Kidney capillary endothelial cell (primary cell): ENCODE measurements at regions not wholly inside any gene's neighbourhood (a gene's known extent, or its start where the extent isn't known, plus 50 kb on each side); places are given as distances from the start of the nearest gene placed in this dataset.
"Not testable (repeated sequence)": the region's sequence is repeated elsewhere in the genome, so short reads cannot be mapped to it uniquely, and the experiment has no call there.

Experiments used
- DNase-seq: peaks from one replicate; pipeline ENCODE4 v3.0.0-alpha.2; 2018; ENCODE audit warnings: low spot score

DNA sequence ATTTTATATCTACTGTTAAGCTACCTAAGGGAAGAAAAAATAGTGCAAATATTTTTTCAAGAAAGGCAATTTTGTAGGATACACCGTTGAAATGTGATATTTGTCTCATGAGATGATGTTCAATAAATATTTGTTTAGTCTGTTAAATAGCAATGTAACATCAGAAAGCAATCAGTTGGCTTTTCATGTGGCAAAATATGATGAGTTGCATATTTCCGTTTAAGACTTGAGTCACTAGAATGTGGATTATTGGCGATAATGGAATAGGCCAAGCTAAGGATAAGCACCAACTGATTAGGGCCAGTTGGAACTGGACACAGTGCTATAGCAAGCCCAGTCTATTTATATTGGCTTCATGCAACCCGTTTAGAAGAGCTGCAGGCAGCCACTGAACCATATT lies 250.4 kb upstream of the SLC16A7 start:
- no peak for DNase-seq

DNA sequence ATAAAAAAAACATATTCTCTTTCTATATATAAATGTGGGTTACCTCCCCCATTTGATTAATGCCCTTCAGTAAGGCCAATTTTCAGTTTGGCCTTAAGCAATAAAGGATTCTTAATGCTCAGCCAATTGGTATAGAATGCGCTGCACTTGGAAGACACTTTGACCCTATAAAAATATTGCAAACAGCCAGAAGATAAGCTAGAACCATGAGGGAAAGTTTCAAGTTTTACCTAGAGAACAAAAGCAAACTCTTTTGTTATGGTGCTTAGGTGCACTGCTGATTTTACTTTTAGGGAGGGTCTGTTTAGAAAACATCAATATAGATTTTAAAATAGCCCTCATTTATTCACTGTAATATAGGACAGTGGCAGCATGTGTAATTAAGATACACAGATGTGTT lies 251.6 kb upstream of the SLC16A7 start:
- no peak for DNase-seq

DNA sequence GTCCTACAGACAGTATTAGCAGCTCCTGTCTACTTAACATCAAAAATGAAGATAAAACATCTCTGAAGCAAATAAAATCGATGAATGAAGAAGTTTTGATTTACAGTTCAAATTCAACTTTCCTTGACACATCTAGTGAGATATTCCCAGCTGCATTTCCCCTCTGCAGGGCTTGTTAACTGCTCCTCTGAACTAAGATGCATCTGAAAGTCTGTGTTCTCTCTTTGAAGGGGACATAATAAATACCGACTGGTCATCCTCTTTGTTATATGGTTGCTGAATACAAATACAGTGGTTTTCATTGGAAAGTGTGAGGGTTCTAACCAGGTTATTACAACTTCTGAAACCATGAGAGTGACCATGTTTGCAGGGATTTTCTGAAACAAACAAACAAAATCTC lies 266.4 kb upstream of the SLC16A7 start:
- no peak for DNase-seq

DNA sequence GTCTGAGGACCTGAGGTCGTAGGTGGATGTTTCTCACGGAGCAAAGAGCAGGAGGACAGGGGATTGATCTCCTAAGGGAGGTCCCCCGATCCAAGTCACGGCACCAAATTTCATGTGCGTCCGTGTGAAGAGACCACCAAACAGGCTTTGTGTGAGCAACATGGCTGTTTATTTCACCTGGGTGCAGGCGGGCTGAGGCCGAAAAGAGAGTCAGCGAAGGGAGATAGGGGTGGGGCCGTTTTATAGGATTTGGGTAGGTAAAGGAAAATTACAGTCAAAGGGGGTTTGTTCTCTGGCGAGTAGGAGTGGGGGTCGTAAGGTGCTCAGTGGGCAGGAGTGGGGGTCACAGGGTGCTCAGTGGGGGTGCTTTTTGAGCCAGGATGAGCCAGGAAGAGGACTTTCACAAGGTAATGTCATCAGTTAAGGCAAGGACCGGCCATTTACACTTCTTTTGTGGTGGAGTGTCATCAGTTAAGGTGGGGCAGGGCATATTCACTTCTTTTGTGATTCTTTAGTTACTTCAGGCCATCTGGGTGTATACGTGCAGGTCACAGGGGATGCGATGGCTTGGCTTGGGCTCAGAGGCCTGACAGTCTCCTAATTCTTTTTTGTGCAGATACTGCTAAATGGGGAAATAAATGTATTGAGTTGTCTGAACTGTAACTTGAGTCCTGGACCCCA lies 267.3 kb upstream of the SLC16A7 start:
- not testable (repeated sequence) for DNase-seq

DNA sequence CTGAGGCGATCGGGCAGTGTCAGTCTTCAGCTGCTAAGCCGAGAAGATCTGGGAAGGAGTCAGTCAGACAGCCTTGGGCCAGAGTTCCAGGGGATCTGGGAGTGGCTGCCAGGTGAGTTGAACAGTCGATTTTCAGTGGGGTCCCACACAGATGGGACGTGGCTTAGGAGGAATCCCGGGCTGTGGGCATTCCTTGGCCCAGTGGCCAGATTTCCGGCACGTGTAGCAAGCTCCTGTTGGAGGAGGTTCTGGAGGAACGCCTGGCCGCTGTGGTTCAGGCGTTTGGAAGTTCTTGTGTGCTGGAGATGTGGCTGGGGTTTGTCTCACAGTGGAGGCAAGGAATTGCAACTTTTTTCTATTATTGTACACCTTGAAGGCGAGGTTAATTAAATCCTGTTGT lies 269.4 kb upstream of the SLC16A7 start:
- DNase-seq = not testable (repeated sequence)

DNA sequence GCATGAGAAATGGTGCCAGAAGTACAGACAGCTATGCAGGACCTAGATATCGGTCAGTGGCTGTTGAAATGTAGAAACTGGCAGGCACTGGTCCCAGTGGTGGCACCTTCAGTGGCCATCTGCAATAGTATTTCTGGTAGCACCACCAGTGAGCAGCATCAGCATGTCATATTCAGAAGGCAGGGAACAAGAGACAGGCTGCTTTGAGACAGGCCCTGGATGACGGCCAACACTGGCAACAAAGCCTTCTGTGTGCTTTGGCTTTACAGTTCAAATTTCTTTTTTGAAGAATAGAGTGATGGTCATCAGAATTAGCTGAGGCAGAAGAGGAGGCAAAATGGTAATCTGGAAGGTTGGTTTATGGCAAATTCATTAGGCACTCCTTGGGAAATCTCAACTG lies 273.4 kb upstream of the SLC16A7 start:
- DNase-seq = no peak

DNA sequence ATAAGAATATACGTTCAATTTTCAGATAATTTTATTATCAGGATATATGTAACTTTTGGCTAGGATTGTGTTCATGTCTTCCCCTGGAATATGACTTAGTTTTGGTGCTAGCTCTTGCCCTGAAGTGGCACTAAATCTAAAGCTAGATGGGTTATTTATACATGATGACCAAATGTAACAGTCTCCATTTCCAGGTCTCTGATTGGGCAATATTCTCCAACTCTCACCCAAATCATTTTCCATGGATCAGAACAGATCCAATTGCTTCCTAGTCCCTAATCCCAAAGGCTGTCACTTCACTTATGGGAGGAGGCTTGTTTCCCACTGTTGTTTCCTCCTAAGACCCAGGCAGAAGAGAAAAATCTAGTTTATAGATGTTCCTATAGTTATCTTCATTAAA lies 274.6 kb upstream of the SLC16A7 start:
- no peak for DNase-seq

DNA sequence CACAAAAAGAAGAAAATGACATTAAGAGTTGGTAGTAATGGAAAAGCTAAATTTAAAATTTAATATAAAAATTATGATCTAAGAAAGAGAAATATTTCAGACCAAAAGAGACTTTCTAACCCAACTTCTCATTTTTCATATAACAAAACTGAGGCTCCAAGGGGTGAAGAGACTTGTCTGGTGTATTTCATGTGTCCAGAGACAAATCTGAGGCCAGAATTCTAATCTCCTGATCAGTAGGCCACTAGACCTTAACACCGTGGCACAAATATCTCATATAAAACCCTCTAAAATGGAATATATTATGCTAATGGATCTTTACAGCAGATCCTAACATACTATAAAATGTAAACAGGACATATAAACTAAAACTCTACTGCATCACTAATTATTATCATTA lies 275.7 kb upstream of the SLC16A7 start:
- no peak for DNase-seq

DNA sequence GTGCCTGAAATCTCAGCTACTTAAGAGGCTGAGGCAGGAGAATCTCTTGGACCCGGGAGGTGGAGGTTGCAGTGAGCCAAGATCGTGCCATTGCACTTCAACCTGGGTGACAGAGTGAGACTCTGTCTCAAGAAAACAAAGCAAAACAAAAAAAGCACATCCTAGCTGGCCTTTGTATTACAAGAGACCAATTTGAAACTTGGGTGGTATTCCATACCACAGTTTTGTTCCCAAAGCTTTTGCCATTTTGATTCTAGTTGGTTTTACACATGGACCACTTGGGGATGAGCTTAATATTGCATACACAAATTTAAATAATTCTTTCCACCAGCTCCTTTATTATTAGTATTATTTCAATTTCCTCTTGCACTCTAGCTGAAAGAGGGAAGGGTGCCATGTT lies 276.9 kb upstream of the SLC16A7 start:
- DNase-seq = no peak

DNA sequence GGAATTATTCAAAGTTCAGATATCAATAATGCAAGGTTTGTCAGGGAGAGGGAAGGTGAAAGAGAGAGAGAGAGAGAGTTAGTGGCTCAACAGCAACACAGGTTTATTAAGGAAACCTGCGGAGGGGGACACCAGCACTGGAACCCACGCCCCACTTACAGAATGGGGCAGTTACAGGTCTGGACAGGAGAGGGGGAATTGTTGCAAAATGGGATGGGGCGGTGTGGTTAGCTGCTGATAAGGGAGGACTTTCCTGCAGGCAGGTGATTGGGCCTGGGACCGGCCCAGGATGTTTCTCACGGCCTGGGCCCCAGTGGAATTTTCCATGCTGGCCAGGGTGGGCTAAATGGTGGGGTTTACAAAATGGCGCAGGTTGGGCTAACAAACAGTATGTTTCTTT lies 278.2 kb upstream of the SLC16A7 start:
- DNase-seq = no peak

DNA sequence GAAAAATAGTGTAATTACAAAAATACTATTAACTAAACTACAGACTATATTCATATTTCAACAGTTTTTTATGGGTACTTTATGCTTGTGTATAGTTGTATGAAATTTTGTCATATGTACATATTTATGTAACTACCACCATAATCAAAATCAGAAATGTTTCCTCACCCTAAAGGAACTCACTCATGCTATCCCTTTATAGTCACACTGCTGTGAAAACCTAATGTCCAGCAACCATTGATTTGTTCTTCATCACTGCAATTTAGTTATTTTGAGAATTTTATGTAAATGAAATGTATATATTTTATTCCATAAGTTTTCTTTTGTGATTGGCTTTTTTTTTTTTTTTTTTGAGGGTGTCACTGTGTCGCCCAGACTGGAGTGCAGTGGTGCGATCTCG lies 278.9 kb upstream of the SLC16A7 start:
- DNase-seq = no peak

DNA sequence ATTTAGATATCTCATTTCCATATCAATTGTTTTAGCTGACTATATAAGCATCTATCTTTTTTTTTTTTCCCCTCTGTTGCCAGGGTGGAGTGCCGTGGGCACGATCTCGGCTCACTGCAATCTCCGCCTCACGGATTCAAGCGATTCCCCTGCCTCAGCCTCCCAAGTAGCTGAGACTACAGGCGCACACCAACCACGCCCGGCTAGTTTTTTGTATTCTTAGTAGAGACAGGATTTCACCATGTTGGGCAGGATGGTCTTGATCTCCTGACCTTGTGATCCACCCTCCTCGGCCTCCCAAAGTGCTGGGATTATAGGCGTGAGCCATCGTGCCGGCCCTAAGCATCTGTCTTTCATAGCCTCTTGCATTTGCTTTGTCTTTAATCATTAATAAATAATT lies 279.5 kb upstream of the SLC16A7 start:
- not testable (repeated sequence) for DNase-seq

DNA sequence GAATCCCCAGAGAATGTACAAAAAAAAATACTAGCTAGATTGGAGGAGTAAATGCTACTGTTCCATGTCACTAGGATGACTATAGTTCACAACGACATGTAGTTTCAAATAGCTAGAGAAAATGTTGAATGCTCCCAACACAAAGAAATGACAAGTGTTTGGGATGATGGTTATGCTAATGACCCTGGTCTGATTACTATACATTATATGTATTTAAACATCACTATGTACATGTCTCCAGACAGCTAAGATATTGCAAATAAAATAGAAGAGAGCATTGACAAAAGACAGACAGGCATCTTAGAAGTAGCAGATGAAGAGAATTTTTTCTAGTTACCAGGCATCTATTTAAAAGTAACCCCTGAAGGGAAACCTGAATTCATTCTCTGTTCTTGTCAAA lies 281.6 kb upstream of the SLC16A7 start:
- DNase-seq = no peak

DNA sequence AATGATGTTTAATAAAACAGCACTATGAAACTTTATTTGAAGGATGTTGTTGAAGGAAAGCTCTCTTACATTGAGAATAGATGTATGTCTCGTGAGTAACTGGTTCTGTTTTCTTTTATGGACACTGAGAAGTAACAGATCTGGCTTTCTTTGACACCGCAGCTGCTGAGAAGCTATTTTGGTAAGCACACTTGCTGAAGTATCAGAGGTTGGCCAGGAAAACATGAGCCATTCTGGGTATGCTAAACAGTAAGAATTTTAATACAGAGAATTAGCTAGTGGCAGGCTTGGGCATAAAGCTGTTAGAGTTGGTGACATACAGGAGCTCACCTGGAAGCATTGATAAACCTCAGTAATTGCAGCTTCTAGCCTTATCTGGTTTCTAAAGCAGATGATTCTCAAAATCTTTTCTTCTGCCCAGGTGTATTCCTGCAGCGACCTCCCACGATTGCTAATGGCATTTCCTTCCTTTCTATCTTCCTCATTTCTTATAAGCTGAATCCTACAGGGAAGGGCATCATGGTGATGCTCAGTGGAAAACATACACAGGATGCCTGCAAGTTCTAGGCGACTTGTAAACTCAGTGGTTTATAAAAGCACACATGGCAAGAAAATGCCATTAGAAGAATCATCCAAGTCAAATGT lies 291.6 kb upstream of the SLC16A7 start:
- DNase-seq = no peak

DNA sequence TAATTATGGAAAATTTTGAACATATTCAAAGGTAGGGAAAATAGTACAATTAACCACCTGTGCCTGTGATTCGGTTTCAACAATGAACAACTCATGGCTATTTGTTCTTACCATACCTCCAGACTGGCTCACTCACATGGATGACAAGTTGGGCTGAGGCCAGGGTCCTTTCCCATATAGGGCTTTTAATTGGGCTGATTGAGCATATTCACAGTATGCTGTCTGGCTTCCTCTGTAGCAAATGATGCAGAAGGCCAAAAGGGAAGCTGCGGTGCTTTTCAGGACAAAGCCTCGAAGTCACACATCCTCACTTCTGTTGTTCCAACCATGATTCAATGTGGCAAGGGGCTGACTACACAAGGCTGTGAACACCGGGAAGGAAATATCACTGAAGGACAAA lies 297.5 kb upstream of the SLC16A7 start:
- no peak for DNase-seq

DNA sequence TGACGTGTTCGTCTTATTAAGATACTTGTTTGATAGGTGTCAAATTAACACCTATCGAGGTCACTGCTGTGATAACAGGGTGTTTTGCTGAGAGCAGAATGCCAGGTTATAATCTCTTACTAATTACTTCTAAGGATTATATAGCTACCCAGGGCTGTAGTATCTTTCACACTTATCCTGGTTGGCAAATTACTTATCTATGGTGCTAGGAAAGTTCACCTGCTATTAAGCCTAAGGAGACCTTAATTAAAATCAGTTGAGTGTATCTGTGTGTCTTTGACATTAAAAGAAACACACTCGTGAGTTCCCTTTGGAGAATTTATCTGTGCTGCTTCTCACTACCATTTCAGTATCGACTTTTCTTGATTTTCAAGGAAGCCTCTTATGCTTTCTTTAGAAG lies 301.6 kb upstream of the SLC16A7 start:
- DNase-seq = no peak

DNA sequence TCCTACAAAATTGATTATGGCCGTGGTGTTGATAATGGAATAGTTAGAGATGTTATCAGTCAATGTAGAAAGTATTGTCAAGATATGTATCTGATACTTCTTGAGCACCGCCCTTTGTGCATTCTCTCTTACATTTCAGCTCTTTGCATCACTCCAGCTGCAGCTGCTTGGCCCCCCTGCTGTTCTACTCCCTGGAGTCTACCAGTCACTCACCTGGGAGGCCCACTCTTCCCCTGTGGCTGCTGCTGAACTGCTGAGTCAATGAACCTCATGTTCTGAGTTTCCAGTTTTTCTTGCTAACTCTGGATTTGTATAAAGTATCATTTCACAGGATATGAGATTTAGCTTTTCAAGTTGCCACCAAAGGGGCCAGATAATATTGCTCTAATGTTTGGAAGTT lies 312.8 kb upstream of the SLC16A7 start:
- DNase-seq = no peak

DNA sequence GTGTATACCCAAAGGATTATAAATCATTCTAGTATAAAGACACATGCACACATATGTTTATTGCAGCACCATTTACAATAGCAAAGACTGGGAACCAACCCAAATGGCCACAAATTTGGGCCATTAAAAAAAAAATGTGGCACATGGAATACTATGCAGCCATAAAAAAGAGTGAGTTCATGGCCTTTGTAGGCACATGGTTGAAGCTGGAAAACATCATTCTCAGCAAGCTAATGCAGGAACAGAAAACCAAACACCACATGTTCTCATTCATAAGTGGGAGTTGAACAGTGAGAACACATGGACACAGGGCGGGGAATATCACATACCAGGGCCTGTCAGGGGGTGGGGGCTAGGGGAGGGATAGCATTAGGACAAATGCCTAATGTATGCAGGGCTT lies 322.3 kb upstream of the SLC16A7 start:
- not testable (repeated sequence) for DNase-seq

DNA sequence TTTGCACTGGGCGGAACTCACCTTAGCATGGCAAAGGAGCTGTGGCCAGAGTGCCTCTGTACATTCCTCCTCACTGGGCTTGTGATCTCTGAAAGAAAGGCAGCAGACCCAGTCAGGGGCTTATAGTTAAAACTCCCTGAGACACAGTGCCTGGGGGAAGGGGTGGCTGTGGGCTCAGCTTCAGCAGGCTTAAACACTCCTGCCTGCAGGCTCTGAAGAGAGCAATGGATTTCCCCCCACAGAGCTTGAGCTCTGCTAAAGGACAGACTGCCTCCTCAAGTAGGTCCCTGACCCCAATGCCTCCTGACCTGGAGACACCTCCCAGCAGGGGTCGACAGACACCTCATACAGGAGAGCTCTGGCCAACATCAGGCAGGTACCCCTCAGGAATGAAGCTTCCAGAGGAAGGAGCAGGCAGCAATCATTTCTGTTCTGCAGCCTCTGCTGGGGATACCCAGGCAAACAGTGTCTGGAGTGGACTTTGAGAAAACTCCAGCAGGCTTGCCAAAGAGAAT lies 327.5 kb upstream of the SLC16A7 start:
- DNase-seq = no peak

DNA sequence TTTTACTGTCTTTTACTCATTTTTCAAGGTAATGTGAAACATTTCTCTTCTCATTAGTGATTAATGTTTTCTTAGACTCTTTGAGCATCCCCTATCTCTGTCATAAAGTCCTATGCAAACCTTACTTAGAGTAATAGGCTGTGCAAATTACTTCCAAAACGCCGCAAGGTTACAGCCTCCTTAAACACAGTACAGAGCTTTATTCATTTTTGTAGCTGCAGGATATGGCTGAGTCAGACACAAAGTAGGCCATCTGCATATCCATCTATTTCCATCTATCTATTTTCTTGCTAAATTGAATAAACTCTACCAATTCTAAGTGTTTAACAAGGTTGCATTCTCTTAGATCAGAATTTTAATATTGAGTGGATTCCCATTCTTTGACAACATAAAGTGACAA lies 335.6 kb upstream of the SLC16A7 start:
- no peak for DNase-seq

DNA sequence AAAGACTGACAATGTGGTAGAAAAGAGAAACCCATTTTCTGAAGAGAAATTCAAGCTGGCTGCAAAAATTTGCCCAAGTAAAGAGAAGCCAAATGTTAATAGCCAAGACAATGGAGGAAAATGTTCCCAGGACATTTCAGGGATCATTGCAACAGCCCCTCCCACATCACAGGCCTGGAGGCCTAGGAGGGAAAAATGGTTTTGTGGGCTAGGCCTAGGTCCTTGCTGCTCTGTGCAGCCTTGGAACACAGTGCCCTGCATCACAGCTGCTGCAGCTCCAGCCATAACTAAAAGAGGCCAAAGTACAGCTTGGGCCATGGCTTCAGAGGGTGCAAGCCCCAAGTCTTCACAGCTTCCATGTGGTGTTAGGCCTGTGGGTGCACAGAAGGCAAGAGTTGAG lies 332.4 kb upstream of the LRIG3 start:
- no peak for DNase-seq

DNA sequence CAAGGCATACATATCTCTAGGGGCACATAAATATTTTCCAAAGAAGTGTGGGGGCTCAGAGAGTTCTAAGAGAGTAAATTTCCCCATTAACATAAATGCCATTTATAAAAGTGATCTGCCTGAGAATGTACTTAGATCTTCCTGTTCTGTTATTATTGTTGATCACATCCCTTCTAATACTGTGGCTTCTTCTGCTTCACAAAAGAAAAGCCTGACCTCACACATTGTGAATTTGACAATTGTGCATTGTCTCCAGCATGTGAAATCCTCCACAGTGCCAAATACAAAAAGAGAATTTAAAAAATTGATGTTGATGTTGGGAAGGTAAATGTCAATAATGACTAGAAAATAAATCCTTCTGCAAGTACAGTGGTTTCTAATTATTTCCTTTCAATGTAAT lies 330.5 kb upstream of the LRIG3 start:
- no peak for DNase-seq

DNA sequence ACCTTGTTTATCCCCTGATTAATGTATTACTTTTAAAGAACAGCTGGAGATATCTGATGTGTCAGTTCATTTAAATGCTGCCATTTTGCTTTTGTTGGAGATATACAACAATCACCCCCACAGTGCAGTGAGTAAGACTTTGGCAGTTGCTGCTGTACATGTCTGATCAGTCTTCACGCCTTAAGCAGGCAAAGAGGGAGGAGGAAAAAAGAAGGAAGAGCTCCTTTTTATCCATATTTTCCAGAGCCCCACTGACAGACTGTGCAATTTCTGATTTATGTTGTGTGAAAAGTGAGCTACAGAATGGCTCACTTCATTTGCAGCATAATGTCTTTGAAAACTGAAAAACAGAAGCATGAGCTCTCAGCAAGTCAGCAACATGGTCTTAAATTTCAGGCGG lies 319.7 kb upstream of the LRIG3 start:
- DNase-seq = no peak

DNA sequence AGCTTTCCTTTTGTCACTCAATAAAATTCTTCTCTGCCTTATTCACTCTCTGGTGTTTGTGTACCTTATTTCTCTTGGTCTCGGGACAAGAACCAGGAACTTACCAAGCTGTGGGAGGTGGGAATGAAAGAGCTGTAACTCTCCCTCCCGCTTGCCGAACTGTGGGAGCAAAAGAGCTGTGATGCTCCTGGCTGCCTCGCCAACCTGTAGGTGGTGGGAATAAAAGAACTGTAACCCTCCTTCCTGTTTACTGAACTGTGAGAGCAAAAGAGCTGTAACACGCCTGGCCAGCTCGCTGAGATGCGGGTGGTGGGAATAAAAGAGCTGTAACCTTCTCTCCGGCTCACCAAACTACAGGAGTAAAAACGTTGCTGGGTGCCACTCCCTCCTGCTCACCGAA lies 314.1 kb upstream of the LRIG3 start:
- no peak for DNase-seq
